Hematopoietic multipotent progenitor cell treated with erythropoietin and hydrocortisone succinate and interleukin-3 and kit ligand, for 8 days (in vitro differentiated cells): ENCODE measurements at regions not wholly inside any gene's neighbourhood (a gene's known extent, or its start where the extent isn't known, plus 50 kb on each side); places are given as distances from the start of the nearest gene placed in this dataset.
"Not testable (repeated sequence)": the region's sequence is repeated elsewhere in the genome, so short reads cannot be mapped to it uniquely, and the experiment has no call there.

Experiments
- DNase-seq: peaks from one replicate; pipeline ENCODE4 v3.0.0-alpha.2; 2015

DNA sequence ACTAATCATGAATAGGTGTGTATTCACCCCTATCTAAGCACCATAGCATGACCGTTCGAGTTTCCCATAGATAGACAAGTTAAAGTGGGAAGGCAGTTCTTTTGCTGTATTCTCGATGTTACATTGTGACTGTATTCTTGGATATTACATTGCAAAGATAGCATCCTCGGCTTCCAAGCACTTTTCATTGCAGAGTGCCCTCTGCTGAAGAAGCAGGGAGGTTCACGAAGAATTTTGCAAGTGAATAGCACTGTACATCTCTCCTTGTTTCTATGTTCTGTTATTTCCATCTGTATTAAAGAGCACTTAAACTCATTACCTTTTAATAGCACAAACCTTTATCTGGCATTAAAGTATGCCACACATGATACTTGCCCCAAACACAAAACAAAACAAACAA lies 426.7 kb upstream of the ARX start:
- DNase-seq: no peak

DNA sequence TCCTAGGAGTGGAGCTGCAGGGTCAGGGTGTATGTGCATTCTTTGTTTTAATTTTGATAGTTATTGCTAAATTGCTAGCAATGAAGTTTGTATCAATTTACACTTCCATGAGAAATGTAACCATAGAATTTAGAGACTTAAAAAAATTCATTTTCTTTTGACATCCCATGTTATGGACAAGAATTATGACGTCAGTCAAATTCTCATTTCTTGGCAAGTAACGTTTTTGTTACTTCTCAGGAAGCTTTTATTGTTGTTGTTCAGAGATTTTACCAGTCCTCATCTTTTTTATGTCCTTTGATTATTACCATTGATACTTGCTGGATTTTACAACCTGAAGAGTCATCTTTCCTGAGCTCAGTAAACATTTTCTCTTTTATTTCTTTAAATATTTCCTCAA lies 417.5 kb upstream of the ARX start:
- no peak for DNase-seq

DNA sequence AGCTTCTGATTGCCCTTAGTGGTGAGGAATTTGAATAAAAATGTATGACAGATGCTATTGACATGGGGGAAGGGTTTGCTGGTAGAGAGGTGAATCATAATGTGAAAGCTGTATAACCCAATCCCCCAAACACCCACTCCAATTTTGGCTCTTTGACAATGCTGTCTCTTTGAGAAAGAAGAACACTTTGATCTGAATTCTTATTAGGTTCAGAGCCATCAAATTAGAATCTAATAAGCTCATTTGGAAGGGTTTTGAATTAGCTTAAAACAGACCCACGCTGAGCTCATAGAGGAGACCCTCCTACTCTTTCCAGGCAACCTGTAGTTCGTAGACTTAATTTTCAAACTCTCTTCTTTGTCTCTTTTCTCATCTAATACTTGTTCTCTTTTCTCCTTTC lies 416.6 kb upstream of the ARX start:
- DNase-seq: no peak

DNA sequence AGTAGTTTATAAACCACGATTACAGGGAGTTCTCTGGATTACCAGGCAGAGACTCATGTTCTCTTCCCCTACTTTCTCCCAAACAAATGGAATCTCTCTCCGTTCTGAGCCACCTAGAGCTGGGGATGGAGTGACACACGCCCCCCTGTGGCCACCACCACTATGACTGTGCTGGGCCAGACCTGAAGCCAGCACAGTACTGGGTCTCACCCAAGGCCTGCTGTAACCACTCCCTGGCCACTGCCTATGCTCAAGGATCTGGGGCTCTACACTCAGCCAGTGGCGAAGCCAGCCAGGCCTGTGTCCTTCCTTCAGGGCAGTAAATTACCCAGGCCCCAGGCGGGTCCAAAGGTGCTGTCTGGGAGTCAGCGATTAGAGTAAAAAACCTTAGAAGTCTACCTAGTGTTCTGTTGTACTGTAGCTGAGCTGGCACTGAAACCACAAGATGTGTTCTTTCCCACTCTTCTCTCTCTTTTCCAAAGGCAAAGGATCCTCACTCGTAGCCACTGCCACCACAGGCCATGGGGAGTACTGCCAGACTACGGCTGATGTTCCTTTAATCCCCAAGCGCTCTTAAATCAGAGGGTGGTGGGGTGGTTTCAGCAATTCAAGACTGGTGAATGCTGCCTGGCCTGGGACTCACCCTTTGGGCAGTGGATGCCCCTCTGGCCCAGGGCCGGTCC lies 412.2 kb upstream of the ARX start:
- no peak for DNase-seq

DNA sequence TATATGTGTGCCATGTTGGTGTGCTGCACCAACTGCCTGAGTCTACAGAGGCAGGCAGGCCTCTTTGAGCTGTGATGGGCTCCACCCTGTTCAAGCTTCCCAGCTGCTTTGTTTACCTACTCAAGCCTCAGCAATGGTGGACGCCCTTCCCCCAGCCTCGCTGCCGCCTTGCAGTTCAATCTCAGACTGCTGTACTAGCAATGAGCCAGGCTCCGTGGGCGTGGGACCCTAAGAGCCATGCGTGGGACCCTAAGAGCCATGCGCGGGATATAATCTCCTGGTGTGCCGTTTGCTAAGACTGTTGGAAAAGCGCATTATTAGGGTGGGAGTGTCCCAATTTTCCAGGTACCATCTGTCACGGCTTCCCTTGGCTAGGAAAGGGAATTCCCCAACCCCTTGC lies 388.4 kb upstream of the ARX start:
- DNase-seq: not testable (repeated sequence)

DNA sequence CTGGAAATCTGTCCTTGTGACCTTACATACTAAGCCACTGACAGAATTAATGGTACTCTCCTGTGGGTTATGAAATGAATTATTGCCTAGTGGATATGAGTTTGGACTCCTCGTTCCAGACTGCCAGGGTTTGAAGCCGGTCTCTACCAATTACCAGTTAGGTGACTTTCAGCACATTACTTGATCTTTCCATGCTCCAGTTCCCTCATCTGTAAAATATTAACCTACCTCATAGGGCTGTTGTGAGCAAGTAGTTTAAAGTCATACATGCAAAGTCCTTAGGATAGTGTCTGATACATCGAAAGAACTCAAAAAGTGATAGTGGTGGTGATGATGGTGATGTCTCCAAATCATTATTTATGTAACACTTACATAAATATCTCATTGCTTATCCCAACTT lies 373.5 kb upstream of the ARX start:
- no peak for DNase-seq

DNA sequence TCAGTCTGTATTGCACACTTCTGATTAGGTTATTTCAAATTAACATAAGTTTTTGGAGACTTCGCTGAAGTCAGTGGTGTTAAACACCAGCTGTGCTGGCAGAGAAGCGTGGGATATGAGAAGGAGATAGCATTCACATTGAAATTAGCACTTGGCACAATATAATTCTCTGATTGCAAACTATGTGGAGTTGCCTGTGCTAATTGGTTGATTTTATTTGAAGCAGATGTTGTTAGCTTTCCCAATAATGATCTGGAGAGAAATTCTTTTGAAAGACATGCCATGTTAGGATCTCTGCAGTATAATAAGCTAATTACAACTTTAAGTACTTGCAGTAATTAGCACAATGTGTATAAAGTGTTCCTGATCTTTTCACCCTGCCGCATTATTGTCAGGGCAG lies 367.4 kb upstream of the ARX start:
- no peak for DNase-seq

DNA sequence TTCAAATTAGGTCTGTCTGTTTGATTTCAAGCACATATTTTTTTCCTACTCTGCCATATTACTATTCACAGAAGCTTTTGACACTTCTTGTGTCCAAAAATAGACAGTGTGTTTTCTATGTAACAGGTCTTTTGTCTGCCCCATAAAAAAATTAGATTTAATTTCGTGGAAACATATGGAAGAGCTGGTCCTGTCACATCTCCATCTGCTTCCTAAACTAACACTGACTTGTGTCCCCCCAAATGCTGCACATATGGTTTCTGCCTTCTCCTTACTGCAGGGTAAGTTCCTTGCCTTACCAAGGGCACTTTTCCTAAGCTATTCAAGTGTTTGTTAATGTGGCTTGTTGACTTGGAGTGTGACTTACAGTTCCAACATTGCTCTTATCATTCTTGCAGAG lies 340.7 kb upstream of the ARX start:
- DNase-seq: no peak

DNA sequence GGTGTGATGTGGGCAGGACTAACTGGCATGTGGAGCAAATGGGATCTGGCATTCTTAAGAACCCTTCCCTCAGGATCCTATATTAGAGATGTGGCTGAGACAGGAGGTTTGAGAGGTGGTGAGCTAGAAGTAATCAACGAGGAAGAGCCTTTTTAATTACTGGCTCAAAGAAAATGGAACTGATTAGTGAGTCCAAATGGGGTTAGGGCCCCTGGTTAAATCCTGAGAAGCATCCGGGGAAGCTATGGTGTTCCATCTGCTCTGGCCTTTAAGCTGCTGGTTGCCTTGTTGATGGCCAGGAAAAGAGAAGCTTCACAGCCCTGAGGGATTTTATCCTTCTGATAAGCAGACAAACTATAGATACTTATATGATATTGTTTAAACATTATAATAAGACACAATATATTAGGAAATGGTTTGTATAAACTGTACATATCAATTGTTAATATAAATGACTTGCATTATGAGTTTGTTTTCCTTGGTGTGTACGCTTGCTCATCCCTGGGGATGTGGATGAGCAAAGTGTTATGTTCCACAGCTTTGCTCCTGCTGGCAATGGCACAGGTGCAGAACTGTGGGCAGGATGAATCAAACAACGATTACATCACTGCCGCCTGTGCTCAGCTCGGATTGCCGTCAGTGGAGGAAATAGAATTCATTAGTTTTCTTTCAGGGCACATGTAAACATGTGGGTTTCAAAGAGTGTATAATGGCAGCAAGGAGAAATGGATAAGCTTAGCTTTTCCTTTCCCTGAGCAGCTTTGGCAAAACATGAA lies 328.6 kb upstream of the ARX start:
- no peak for DNase-seq

DNA sequence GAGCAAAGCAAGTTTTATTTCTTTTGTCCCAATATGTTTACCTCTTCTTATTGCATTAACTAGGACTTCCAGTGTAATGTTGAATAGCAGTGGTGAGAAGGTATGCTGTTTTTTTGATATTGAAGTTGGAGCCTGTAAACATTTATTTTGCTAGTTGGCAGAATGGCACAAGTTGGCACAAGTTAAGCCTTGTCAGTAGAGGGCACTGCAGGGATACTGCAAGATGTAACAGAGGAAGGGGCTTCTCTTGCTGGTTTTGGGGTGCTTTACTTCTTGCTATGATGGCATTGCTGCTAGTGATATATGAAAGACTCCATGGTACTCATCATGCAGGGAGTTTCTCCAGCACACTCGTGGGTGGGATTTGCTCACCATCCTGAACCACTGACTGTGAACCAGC lies 327.3 kb upstream of the ARX start:
- DNase-seq: no peak

DNA sequence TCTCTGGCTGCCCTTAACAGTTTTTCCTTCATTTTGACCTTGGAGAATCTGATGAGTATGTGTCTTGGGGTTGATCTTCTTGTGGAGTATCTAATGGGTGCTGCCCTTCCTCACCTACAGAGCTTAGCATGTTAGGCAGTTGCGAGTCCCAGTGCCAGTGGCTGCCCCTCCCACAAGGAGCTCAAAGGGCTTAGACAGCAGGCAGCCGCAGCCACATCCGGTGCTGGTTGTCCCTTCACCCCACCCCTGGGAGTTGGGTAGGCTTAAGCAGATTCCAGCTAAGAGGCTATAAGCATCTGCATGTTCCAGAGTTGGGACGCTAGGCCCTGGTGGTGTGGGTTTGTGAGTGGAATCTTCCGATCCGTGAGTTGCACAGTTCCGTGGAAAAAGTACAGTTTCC lies 322.1 kb upstream of the ARX start:
- no peak for DNase-seq

DNA sequence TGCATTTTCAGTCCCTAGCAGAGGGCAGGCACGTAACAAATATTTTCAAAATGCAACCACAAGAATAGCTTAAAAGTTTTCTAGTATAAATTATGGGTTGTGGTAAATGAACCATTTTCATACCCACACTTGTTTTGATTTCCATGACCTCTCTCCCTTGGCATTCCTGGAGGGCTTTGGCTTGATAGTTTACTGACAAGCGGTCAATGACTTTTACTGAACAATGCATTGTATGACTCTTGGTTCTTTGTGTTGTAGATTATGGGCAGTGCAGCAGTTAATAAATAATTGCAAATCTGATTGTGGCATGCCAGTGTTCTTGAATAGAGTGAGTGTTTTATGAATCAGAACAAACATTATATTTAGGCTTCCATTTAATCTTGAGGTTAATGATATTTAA lies 285.2 kb upstream of the ARX start:
- no peak for DNase-seq

DNA sequence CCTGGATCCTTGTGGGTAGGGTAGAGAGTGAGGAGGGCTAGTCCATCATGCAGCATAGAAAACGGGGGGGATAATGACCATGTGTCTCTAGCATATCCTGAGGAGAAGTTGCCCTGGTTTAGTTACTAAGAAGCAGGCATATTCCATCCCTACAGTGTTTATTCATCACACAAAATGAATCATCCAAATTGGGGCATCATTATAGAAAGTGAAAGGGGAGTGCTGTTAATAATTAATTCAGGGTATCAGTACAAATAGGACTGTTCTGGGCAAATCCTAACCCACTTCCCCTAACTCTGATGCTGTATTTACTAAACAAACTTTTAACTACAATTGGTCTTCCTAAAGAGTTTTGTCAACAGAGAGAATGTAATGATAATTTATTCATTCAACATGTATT lies 281.1 kb upstream of the ARX start:
- DNase-seq: no peak

DNA sequence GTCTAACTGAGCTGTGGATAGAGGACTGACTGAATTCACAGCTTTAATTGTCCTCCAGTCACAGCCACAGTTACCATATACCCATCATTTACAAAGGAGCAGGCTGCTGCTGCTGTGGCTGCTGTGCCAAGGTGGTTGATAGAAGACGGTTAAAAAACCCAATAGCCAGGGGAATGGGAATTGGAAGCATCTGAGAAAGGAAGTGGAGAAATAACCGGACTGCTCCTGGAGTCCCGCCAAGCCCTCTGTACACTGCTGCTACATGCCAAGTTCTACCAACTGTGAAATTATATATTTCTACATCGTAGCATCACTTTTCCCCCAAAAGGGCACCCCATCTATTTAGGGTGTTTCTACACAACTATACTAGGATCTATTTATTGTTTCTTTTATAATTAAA lies 279.7 kb upstream of the ARX start:
- DNase-seq: no peak

DNA sequence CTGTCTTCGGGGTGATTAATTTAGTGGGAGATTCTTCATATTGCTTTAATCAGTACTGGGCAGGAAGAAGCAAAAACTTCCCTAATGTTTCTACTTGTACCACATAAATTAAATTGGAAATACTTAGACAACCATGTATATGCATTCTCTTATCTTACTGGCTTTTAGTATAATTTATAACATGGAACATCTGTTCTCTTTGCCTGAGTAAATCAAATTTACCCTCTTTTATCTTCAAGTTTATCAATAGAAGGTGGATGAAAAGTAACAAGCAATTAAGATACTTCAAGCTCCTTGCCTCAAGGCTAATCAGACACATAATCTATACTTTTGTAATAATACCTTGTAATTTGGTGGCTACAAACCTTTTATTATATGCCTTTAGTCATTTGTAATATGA lies 274.4 kb upstream of the ARX start:
- DNase-seq: no peak

DNA sequence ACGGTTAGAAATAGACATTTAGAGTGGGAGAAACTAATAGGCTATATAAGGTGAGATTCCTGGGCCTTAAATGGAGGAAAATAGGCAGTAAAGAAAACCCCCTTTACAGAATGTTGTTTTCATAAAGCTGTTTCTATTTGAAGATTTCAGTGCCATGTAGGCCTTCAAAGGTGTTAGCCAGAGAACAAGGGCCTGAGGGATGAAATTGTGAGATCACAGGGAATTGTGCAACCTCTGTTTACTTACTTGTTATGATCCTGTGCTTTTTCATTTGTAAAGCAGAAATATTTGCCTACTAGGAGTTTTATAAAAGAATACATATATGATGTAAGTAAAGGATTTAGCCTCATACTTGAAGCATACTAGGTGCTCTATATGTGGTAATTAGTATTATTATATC lies 272.9 kb upstream of the ARX start:
- no peak for DNase-seq

DNA sequence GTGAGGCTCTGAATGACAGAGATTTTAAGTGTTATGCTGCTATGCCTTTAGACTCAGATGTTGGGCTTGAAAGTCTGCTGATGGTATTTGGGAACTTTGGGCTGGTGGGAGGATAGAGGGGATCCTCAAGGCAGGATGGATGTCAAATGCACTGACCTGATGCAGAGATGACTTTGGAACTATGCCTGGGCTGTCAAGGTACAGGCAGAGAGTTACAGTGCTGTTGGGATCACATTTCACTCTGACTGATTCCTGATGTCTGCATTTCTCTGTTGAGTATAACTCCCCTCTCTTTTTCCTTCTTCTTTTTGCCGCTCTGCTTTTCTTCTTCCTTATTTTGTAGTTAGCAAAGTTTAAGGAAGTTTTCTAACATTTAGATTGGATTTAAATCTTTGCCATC lies 271.8 kb upstream of the ARX start:
- no peak for DNase-seq

DNA sequence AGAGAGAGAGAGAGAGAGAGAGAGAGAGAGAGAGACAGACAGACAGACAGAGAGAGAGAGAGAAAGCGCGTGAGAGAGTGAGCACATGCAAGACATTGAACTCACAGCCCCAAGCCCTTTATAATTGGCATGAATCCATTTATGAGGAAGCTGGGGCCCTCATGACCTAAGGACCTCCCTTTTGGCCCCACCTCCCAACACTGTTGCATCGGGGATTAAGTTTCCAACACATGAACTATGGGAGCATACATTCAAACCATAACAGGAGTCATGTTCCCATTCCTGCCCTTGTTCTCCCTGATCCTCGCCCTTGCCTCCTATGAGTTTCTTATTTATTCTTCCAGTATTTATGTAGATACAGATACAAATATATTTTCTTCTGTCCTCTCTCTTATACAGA lies 269.8 kb upstream of the ARX start:
- no peak for DNase-seq

DNA sequence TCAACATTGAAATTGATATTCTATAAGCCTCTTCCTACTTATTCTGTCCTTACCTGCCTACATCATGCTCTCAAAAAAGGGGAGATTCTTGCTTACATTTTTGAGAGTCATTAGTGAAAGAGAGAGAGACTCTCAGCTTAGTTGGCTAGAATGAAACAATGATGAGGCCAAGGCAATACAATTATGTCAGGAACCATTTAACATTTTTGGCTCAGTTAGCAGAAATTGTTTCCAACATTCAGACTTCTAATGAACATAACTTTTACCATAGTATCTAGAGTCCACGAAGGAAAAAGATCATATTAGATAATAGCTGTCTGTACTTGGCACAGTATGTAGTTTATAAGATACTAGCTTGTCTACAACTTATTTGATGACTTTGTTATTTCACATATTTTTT lies 263.7 kb upstream of the ARX start:
- DNase-seq: no peak

DNA sequence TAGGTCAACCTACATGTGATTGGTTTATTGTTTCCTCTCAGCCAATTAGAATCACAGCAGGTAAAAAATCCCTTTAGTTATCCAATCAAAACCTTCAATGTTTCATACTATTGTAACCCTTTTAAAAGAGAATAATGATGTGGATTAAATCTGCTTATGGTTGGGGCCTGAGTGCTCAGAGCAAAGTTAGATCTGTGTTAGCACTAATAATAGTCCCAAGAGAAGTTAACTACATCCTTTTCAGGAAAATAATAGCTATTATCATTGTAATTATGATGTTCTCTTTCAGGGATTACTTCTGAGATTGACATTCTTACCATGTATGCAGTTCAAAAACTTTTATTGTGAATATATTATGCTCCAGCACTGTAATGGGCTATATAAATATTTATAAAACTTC lies 262.6 kb upstream of the ARX start:
- DNase-seq: no peak

DNA sequence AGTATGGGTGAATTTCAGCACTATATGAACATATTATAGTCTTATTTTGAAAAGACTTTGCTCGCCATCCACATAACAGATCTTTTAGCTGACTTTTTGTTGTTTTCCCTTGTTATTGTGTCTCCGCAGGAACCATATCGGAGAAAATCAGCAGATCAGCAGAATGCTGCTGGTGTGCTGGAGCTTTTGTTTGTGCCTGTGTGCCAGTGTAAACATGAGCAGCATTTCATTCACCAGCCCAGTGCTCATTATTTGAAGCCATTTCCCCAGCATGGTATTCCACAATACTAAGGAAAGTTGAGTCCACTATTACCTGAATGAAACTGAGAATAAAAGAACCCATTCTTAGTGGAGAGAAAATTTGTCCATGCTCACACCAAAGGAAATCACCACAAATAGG lies 261.8 kb upstream of the ARX start:
- DNase-seq: no peak

DNA sequence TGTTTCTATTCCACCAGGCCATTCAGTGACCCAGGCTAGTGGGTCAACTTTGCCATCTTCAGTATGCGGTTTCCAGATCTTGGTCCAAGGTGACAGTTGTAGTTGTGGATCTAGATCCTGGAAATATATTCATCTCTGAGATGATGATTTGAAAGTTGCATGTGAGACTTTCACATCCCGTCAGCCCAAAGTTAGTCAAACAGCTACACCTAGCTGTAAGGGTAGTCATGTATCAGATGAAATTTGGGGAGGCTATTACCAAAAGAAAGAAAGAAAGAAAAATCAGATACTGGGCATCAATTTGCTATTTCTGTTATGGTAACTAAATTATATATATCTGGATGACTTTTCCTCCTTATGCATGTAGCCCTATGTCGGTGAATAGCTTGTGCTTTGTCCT lies 259.4 kb upstream of the ARX start:
- DNase-seq: no peak

DNA sequence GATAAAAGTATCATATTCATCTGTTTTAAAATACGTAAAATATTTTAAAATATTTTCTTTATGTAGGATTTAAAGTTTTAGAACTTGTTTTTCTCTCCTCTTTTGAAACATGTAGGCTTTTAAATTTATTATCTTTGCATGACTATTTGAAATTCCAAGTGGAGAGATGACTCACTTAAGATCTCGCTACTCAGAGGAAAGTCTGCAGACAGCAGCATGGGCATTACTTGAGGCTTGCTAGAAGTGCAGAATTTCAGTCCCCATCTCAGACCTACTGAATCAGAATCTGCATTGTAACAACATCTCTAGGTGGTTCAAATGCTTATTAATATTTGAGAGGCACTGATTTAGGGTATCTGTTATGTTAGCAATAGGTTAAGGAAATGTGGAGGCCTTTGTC lies 225.7 kb upstream of the ARX start:
- DNase-seq: no peak

DNA sequence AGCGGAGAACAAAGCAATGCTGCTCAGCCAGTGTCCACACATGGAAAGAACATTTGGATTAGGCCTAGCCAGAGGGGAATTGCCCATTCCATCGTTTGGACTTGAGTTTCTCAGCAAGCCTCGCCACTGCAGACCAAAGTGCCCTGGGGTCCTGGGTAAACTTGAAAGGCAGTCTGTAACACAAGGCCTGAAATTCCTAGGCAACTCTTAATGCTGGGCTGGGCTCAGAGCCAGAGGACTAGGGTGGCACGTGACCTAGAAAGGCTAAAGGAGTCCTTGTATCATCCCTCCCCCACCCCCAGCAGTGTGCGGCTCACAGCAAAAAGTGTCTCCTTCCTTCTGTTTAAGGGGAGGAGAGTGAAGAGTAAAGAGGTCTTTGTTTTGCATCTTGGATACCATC lies 210.4 kb upstream of the ARX start:
- no peak for DNase-seq

DNA sequence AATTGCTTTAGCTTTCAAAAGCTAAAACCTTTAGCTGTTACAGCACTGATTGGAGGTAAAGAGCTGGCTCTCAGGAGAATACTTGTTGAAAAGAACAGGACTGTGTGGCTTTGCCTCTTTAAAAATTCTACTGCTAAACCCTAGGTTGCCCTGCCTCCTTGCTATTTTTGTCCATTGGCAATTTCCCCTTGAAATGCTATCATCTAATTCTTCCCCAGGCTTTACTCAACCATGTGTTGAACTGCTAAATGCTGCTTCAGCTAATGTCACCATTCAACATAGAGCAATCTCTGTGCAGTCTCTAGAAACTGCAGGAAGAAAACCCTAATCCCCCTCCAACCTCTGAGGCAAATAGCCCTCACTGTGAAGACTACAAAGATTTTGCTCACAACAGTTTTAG lies 203.7 kb upstream of the ARX start:
- no peak for DNase-seq
